A549 (cell line): ENCODE measurements at regions not wholly inside any gene's neighbourhood (a gene's known extent, or its start where the extent isn't known, plus 50 kb on each side); places are given as distances from the start of the nearest gene placed in this dataset.

Experiments used
- ATAC-seq, 2 experiments: fragments of 200-7000 bp in 1 of 2; fragments of >200 bp in 1 of 2; cut with Nextera tagmentation in 1 of 2; cut with Tn5 transposase in 1 of 2; 3 replicates each; pipeline versions ENCODE4 v1.8.0 to v1.9.1; 2018 to 2020; ENCODE audit warnings: mild to moderate bottlenecking in 1 of 2, moderate library complexity in 1 of 2
- CTCF ChIA-PET: fragments of 300-600 bp; sonication (Branson Sonifier 250); formaldehyde crosslinking; extraction: SDS; loops from one replicate; lab custom pipeline; 2021; ENCODE audit warnings: antibody characterized with exemption, inconsistent platforms; lab: Yijun Ruan, JAX
- POLR2A ChIA-PET: fragments of 350-600 bp; formaldehyde crosslinking; extraction: SDS; loops from one replicate; lab custom pipeline; 2021; ENCODE audit warnings: antibody characterized with exemption, inconsistent platforms; lab: Yijun Ruan, JAX
- DNase-seq, 2 experiments: peaks; one replicate each; pipeline versions ENCODE4 v3.0.0 to v3.0.0-alpha.2; 2011 to 2016; ENCODE audit warnings: low read depth in 1 of 2, low spot score in 1 of 2
- FAIRE-seq: peaks from 2 replicates; lab custom pipeline; 2011; peaks lifted over from hg19 to GRCh38; lab: Jason Lieb, UNC
- H3K27ac ChIP-seq, 2 experiments: fragments of >200 bp; sonication (Bioruptor Twin); formaldehyde crosslinking; 3 replicates each; pipeline ENCODE4 v1.5.1; 2016 to 2017
- H3K4me1 ChIP-seq: fragments of >200 bp; sonication (Bioruptor Twin); formaldehyde crosslinking; 3 replicates; pipeline ENCODE4 v1.6.1; 2016
- H3K4me2 ChIP-seq: fragments of >200 bp; sonication (Bioruptor Twin); formaldehyde crosslinking; 3 replicates; pipeline ENCODE4 v1.6.1; 2016
- H3K4me3 ChIP-seq: fragments of >200 bp; sonication (Bioruptor Twin); formaldehyde crosslinking; 3 replicates; pipeline ENCODE4 v1.5.1; 2016
- H3K9me3 ChIP-seq: fragments of >200 bp; sonication (Bioruptor Twin); formaldehyde crosslinking; 3 replicates; pipeline ENCODE4 v1.6.1; 2016
- BHLHE40 ChIP-seq: IDR thresholded peaks from 2 replicates; pipeline ENCODE4 v1.6.1; 2012; ENCODE audit warnings: low read depth, low read length, inconsistent platforms
- CTCF ChIP-seq: fragments of >200 bp; sonication (Bioruptor Twin); formaldehyde crosslinking; IDR thresholded peaks from 3 replicates; pipeline ENCODE4 v1.5.1; 2016
- E2F6 ChIP-seq: IDR thresholded peaks from 2 replicates; pipeline ENCODE4 v1.6.1; 2012; ENCODE audit warnings: low read depth, borderline replicate concordance
- EHF ChIP-seq: fragments of 250-450 bp; sonication (Bioruptor Pico); IDR thresholded peaks from 2 replicates; pipeline ENCODE4 v1.5.0; 2020; ENCODE audit warnings: mild to moderate bottlenecking
- FOSB ChIP-seq: fragments of 250-450 bp; sonication (Bioruptor Pico); IDR thresholded peaks from 2 replicates; pipeline ENCODE4 v1.5.0; 2020; ENCODE audit warnings: mild to moderate bottlenecking, moderate library complexity
- FOSL2 ChIP-seq, 2 experiments: fragments of 450-650 bp in 1 of 2; fragments of >200 bp in 1 of 2; sonication (Bioruptor Twin) in 1 of 2; formaldehyde crosslinking; IDR thresholded peaks; 2 replicates each; pipeline versions ENCODE4 v1.5.0 to v1.6.1; 2016 to 2020; ENCODE audit warnings: mild to moderate bottlenecking in 1 of 2, moderate library complexity in 1 of 2
- HOXB5 ChIP-seq: fragments of 250-450 bp; sonication (Bioruptor Pico); IDR thresholded peaks from 2 replicates; pipeline ENCODE4 v1.5.0; 2020; ENCODE audit warnings: mild to moderate bottlenecking, moderate library complexity
- JUN ChIP-seq, 2 experiments: fragments of >200 bp; sonication (Bioruptor Twin); formaldehyde crosslinking; IDR thresholded peaks; 2 replicates in 1 of 2; 3 replicates in 1 of 2; pipeline ENCODE4 v1.6.1; 2016 to 2017
- JUNB ChIP-seq: fragments of >200 bp; sonication (Bioruptor Twin); formaldehyde crosslinking; IDR thresholded peaks from 2 replicates; pipeline ENCODE4 v1.6.1; 2016
- MAFK ChIP-seq: fragments of 450-650 bp; IDR thresholded peaks from 2 replicates; pipeline ENCODE4 v1.6.1; 2014; ENCODE audit not compliant: partially characterized antibody
- MAZ ChIP-seq: fragments of 150-350 bp; IDR thresholded peaks from 2 replicates; pipeline ENCODE4 v1.6.1; 2014; ENCODE audit warnings: antibody characterized with exemption, low read depth, low read length, borderline replicate concordance
- MYC ChIP-seq: IDR thresholded peaks from 2 replicates; pipeline ENCODE4 v1.6.1; 2012; ENCODE audit warnings: mild to moderate bottlenecking, inconsistent platforms, low read length, improper control_type of control experiment, borderline replicate concordance
- NPAS2 ChIP-seq: fragments of 250-450 bp; sonication (Bioruptor Pico); IDR thresholded peaks from 2 replicates; pipeline ENCODE4 v1.8.0; 2022; ENCODE audit warnings: mild to moderate bottlenecking, moderate library complexity, borderline replicate concordance
- PHF8 ChIP-seq: fragments of 200-600 bp; sonication (generic); IDR thresholded peaks from 2 replicates; pipeline ENCODE4 v1.6.1; 2016; ENCODE audit warnings: low read depth, mild to moderate bottlenecking, antibody characterized with exemption, moderate library complexity, borderline replicate concordance
- RARB ChIP-seq: fragments of 250-450 bp; sonication (Bioruptor Pico); IDR thresholded peaks from 2 replicates; pipeline ENCODE4 v1.8.0; 2021; ENCODE audit warnings: mild to moderate bottlenecking, moderate library complexity
- RNF2 ChIP-seq: fragments of 200-600 bp; sonication (generic); IDR thresholded peaks from 2 replicates; pipeline ENCODE4 v1.6.1; 2016; ENCODE audit warnings: low read depth, mild to moderate bottlenecking, antibody characterized with exemption, moderate library complexity, borderline replicate concordance
- SMC3 ChIP-seq: fragments of >200 bp; sonication (Bioruptor Twin); formaldehyde crosslinking; IDR thresholded peaks from 3 replicates; pipeline ENCODE4 v1.6.1; 2018; ENCODE audit warnings: inconsistent platforms
- TP53 ChIP-seq: fragments of 250-450 bp; sonication (Bioruptor Pico); IDR thresholded peaks from 2 replicates; pipeline ENCODE4 v1.5.0; 2021; ENCODE audit warnings: mild to moderate bottlenecking, moderate library complexity
- ZC3H11A ChIP-seq: fragments of 450-650 bp; IDR thresholded peaks from 2 replicates; pipeline ENCODE4 v1.6.1; 2014; ENCODE audit warnings: antibody characterized with exemption, mild to moderate bottlenecking
- ZFP36 ChIP-seq: fragments of 450-650 bp; IDR thresholded peaks from 2 replicates; pipeline ENCODE4 v1.6.1; 2014; ENCODE audit warnings: borderline replicate concordance; ENCODE audit not compliant: partially characterized antibody
- WGBS: methylation state at CpG from one replicate; pipeline ENCODE4 v1.1.6; 2017; ENCODE audit errors: missing lambda C conversion rate; 5-methylcytosine and 5-hydroxymethylcytosine counted together
- TF ChIP-seq, protein P1 (sequence below): IDR thresholded peaks from 2 replicates; pipeline ENCODE4 v1.6.1; 2012
- TF ChIP-seq, protein P2 (sequence below): fragments of 200-600 bp; sonication (generic); IDR thresholded peaks from 2 replicates; pipeline ENCODE4 v1.6.1; 2016; ENCODE audit warnings: antibody characterized with exemption, mild to moderate bottlenecking, moderate library complexity
- TF ChIP-seq, protein P3 (sequence below): fragments of 250-450 bp; sonication (Bioruptor Pico); IDR thresholded peaks from 2 replicates; pipeline ENCODE4 v1.5.0; 2020; ENCODE audit warnings: low read depth, mild to moderate bottlenecking, moderate library complexity
- TF ChIP-seq, protein P4 (sequence below): fragments of >200 bp; sonication (Bioruptor Twin); formaldehyde crosslinking; IDR thresholded peaks from 3 replicates; pipeline ENCODE4 v1.6.1; 2016

DNA sequence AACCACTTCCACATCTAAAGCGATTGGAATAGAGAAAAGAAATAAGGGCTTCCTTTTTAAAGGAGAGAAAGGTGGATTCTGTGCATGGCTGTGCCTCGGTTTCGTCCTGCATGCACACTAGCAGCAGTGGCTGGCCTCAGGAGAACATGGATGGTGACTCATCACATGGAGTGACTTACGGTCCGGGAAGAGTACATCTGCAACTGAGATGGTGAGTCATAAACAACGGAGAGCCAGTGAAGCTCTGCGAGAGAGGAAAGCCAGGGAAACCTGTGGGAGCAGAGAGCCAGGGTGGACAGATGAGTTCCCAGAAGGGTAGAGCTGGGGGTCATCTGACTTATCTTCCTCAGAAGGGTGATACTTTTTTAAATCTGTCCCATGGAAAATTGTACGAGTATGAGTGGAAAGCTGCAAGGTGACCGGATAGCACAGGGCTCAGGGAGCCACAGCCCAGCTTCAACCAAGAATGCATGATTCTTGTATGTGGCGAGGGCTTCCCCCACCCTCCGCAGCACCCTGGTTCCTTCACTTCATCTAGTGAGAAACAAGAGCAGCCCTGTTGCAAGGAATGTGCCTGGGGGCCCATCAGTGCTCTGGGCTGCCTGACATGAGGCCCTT lies 259.1 kb downstream of the KLF6 start:
- H3K9me3 ChIP-seq: no peaks in the 10 kb centered on the region
- ATAC-seq: peak; percentile 99 to 100
- POLR2A ChIA-PET: no interaction called here
- peaks cover 21% of the 10 kb centered on the region for H3K4me1 ChIP-seq
- 29% methylated on average over 11 of the region's 11 CpGs for WGBS
- peak overlapping the region; percentile 34 for H3K4me2 ChIP-seq
- peak; percentile 82 for FAIRE-seq
- H3K4me3 ChIP-seq: no peak overlapping the region
- TF ChIP-seq FOSL2 (IDR thresholded peaks at IDR 0.05): peak; percentile 96
- TF ChIP-seq FOSL2 (CRISPR knock-in tag; IDR thresholded peaks at IDR 0.05): peak; percentile 100
- TF ChIP-seq SMC3: peak; percentile 10; the same call in 1 of the 3 replicates
- 0 out of 5 replicates have a peak, but pooled peaks of 1 of the 2 experiments have one; percentile 40 for TF ChIP-seq JUN (IDR thresholded peaks at IDR 0.05)
- no peak for TF ChIP-seq RNF2
- TF ChIP-seq, protein P1, sequence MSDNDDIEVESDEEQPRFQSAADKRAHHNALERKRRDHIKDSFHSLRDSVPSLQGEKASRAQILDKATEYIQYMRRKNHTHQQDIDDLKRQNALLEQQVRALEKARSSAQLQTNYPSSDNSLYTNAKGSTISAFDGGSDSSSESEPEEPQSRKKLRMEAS: peak; percentile 76
- peak; percentile 74 for TF ChIP-seq JUNB
- TF ChIP-seq MAFK: peak; percentile 4
- TF ChIP-seq MAZ: no peak
- peak overlapping the region; percentile 51 to 80; a peak in 5 of 6 replicates for H3K27ac ChIP-seq
- CTCF ChIA-PET: interaction anchor here (1.0 to 1.7 kb wide), 3 partner anchors 8 to 58 kb away, joined by 3 to 4 read pairs (median 4); no protein-coding TSS in a partner anchor
- DNase-seq: peak; percentile 86 to 98

DNA sequence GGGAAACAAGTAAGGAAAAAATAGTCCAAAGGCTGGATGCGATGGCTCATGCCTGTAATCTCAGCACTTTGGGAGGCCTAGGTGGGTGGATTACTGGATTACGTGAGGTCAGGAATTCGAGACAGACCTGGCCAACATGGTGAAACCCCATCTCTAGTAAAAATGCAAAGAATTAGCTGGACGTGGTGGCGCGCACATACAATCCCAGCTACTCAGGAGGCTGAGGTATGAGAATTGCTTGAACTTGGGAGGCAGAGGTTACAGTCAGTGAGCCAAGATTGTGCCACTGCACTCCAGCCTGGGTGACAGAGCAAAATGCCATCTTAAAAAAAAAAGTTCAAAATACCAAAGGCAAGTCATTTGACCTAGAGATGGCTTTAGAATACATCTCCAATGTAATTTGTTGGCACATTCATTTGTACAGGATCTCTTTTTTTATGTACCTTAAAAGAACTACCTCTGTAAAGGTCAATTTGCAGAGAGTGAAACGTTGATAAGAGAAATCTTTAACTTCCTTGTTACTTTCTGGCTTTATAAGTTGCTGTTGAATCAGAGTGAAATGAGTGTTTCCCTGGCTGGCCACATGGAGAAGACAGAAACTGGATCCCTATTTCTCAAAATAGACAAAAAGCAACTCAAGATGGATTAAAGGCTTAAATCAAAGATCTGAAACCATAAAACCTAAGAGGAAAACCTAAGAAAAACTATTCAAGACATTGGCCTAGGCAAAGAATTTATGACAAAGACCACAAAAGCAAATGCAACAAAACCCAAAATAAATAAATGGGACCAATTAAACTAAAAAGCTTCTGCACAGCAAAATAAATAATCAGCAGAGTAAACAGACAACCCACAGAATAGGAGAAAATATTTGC lies 260.7 kb downstream of the KLF6 start:
- H3K4me1 ChIP-seq: peaks cover 21% of the 10 kb centered on the region
- WGBS: 76% methylated on average over 7 of the region's 7 CpGs
- CTCF ChIA-PET: interaction anchor here (1.0 to 1.7 kb wide), 3 partner anchors 9 to 1243 kb away, joined by 3 to 4 read pairs (median 3); no protein-coding TSS in a partner anchor
- DNase-seq: no peak
- H3K9me3 ChIP-seq: no peaks in the 10 kb centered on the region
- no peak for FAIRE-seq
- H3K4me2 ChIP-seq: peak overlapping the region; percentile 9; the same call in 1 of the 3 replicates
- H3K4me3 ChIP-seq: no peak overlapping the region
- POLR2A ChIA-PET: no interaction called here
- ATAC-seq: no peak
- TF ChIP-seq RARB (CRISPR knock-in tag) (no peak), MAZ (no peak), MYC (no peak), FOSB (CRISPR knock-in tag) (no peak), ZFP36 (no peak), HOXB5 (CRISPR knock-in tag) (no peak), TP53 (CRISPR knock-in tag) (no peak), PHF8 (no peak), BHLHE40 (no peak), NPAS2 (CRISPR knock-in tag) (no peak), E2F6 (no peak), ZC3H11A (no peak), EHF (CRISPR knock-in tag) (no peak), CTCF (no peak), SMC3 (no peak)
- TF ChIP-seq, protein P2, sequence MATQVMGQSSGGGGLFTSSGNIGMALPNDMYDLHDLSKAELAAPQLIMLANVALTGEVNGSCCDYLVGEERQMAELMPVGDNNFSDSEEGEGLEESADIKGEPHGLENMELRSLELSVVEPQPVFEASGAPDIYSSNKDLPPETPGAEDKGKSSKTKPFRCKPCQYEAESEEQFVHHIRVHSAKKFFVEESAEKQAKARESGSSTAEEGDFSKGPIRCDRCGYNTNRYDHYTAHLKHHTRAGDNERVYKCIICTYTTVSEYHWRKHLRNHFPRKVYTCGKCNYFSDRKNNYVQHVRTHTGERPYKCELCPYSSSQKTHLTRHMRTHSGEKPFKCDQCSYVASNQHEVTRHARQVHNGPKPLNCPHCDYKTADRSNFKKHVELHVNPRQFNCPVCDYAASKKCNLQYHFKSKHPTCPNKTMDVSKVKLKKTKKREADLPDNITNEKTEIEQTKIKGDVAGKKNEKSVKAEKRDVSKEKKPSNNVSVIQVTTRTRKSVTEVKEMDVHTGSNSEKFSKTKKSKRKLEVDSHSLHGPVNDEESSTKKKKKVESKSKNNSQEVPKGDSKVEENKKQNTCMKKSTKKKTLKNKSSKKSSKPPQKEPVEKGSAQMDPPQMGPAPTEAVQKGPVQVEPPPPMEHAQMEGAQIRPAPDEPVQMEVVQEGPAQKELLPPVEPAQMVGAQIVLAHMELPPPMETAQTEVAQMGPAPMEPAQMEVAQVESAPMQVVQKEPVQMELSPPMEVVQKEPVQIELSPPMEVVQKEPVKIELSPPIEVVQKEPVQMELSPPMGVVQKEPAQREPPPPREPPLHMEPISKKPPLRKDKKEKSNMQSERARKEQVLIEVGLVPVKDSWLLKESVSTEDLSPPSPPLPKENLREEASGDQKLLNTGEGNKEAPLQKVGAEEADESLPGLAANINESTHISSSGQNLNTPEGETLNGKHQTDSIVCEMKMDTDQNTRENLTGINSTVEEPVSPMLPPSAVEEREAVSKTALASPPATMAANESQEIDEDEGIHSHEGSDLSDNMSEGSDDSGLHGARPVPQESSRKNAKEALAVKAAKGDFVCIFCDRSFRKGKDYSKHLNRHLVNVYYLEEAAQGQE: no peak
- TF ChIP-seq, protein P3, sequence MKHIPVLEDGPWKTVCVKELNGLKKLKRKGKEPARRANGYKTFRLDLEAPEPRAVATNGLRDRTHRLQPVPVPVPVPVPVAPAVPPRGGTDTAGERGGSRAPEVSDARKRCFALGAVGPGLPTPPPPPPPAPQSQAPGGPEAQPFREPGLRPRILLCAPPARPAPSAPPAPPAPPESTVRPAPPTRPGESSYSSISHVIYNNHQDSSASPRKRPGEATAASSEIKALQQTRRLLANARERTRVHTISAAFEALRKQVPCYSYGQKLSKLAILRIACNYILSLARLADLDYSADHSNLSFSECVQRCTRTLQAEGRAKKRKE (CRISPR knock-in tag): no peak
- TF ChIP-seq, protein P4, sequence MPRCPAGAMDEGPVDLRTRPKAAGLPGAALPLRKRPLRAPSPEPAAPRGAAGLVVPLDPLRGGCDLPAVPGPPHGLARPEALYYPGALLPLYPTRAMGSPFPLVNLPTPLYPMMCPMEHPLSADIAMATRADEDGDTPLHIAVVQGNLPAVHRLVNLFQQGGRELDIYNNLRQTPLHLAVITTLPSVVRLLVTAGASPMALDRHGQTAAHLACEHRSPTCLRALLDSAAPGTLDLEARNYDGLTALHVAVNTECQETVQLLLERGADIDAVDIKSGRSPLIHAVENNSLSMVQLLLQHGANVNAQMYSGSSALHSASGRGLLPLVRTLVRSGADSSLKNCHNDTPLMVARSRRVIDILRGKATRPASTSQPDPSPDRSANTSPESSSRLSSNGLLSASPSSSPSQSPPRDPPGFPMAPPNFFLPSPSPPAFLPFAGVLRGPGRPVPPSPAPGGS: no peak
- TF ChIP-seq, all 56 proteins: peak for 0
- H3K27ac ChIP-seq: peak overlapping the region; percentile 3 to 29; a peak in 3 of 6 replicates
